GM10266 (cell line): ENCODE measurements at regions not wholly inside any gene's neighbourhood (a gene's known extent, or its start where the extent isn't known, plus 50 kb on each side); places are given as distances from the start of the nearest gene placed in this dataset.
"Not testable (repeated sequence)": the region's sequence is repeated elsewhere in the genome, so short reads cannot be mapped to it uniquely, and the experiment has no call there.

ENCODE experiments used
- DNase-seq: peaks from one replicate; pipeline ENCODE4 v3.0.0; 2012; ENCODE audit errors: extremely low spot score
- TF ChIP-seq, protein P1 (sequence below): IDR thresholded peaks from 2 replicates; pipeline ENCODE4 v1.5.1; 2012; ENCODE audit warnings: mild to moderate bottlenecking, low read depth; ENCODE audit not compliant: control insufficient read depth, insufficient read depth; ENCODE audit errors: missing control alignments

DNA sequence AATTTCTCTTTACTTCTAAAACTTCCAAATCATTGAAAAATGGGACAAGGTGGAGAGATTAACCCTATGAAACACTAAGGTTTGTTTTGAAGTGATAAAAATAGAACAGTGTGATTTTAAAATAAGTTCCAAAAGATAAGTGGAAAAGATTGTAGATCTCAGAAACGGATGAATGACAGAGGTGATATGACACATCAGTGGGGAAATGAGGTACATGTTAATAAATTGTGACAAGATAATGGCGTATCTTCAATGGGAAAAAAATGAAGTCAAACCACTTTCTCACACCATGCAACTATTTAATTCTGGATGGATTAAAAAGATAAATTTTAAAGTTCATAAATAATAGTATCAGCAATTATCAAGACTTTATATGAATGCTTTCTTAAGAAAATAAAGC, 159.7 kb upstream of the VWC2 start:
- DNase-seq = no peak
- TF ChIP-seq, protein P1, sequence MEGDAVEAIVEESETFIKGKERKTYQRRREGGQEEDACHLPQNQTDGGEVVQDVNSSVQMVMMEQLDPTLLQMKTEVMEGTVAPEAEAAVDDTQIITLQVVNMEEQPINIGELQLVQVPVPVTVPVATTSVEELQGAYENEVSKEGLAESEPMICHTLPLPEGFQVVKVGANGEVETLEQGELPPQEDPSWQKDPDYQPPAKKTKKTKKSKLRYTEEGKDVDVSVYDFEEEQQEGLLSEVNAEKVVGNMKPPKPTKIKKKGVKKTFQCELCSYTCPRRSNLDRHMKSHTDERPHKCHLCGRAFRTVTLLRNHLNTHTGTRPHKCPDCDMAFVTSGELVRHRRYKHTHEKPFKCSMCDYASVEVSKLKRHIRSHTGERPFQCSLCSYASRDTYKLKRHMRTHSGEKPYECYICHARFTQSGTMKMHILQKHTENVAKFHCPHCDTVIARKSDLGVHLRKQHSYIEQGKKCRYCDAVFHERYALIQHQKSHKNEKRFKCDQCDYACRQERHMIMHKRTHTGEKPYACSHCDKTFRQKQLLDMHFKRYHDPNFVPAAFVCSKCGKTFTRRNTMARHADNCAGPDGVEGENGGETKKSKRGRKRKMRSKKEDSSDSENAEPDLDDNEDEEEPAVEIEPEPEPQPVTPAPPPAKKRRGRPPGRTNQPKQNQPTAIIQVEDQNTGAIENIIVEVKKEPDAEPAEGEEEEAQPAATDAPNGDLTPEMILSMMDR = no peak

DNA sequence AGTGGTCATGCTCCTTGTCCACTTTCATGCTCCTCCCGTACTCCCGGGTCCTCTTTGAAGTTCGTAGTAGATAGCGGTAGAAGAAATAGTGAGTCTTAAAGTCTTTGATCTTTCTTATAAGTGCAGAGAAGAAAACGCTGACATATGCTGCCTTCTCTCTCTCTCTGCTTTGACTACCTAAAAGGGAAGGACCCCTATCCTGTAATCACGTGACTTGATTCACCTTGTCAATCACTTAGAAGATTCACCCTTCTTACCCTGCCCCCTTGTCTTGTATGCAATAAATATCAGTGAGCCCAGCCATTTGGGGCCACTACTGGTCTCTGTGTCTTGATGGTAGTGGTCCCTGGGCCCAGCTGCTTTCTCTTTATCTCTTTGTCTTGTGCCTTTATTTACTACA, 158.5 kb upstream of the VWC2 start:
- not testable (repeated sequence) for DNase-seq

DNA sequence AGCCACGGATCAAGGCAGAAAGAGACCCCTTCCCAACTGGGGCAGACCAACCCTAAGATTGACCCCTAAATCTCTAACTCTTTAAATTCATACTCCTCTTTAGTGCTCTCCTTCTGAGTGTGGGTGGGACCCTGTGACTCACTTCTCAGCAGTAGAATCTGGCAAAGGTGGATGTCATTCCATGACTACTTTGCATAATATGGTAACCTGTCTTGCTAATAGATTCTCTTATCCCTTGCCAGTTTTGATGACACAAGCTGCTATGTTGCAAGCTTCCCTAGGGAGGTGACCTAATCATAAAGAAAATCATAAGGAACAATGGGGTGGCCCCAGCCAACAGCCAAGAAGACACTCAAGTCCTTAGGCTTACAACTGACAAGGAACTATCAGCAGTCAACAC, 155.4 kb upstream of the VWC2 start:
- TF ChIP-seq, protein P1 = no peak
- no peak for DNase-seq

DNA sequence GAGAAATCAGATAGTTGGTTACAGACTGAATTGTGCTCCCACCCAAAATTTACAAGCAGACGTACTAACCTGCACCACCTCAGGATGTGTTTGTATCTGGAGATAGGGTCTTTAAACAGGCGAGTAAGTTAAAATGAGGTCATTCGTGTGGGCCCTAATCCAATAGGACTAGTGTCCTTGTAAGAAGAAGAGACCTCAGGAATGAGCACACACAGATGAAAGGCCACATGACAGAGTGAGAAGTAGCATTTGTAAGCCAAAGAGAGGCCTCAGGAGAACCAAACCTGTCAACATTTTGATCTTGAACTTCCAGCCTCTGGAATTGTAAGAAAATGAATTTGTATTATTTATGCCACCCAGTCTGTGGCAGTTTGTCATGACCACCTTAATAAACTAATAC, 149.5 kb upstream of the VWC2 start:
- no peak for DNase-seq
- TF ChIP-seq, protein P1 = no peak

DNA sequence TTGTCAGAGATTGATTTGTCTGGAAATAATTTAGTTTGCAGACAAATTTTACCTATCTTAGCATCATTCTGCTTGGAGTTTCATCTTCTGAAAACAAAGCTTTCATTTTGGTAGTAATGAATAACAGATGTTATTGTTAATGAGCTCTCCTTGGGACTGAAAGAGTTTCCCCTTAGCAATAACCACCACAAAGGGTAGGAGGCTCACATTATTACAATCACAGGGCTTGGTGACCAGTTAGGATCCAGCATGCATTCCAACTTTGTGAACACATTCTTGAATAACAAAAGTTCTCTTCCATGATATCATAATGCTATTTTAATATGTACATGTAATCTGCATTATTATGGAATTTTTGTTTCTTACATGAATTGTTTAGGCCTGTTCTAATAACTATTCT, 148.8 kb upstream of the VWC2 start:
- no peak for DNase-seq
- TF ChIP-seq, protein P1 = no peak

DNA sequence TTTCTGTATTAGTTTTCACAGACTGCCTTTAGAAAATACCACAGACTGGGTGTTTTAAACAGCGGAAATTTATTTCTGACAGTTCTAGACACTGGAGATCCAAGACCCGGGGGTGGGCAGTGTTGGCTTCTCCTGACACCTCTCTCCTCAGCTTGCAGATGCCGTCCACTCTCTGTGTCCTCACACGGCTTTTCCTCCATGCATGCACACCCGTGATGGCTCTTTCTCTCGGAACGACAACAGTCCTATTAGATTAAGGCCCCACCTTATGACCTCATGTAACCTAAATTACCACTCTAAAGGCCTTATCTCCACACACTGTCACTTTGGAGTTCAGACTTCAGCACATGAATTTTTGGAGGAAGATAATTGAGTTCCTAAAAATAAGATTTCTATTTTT, 142.9 kb upstream of the VWC2 start:
- TF ChIP-seq, protein P1 = no peak
- no peak for DNase-seq

DNA sequence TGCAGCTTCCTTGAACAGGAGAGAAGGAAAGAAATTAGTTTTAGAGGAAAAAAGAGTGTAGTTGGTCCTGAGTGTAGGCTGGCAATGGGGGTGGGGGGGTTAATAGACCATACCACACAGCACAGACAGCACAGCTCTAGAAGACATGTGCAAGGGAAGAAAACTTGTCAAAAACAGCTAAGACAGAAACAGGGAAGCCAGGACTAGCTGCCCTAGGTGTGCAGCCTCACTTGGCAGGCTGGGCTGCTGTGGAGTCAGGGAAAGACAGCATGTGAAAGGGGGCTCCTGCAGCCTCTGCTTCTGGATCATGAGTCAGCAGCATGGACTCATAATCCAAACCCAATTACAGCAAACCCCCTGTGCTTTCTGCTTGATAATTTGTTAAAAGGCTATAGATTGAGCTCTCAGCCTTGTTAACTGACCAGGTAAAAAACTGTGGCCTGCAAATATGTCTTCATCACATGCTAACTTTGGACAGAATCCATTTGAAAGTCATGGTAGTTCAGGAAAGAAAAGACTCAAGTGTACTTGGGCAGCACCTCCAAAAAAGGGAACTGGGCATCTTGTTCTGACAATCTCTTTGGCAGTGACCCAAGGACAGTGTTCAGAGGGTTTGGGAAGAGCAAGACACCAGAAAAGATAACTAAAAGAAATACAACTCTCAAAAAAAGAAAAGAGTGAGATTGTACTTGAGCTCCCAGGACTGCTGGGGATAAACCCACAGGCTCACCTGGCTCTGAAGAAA, 142.2 kb upstream of the VWC2 start:
- no peak for DNase-seq
- TF ChIP-seq, protein P1 = no peak

DNA sequence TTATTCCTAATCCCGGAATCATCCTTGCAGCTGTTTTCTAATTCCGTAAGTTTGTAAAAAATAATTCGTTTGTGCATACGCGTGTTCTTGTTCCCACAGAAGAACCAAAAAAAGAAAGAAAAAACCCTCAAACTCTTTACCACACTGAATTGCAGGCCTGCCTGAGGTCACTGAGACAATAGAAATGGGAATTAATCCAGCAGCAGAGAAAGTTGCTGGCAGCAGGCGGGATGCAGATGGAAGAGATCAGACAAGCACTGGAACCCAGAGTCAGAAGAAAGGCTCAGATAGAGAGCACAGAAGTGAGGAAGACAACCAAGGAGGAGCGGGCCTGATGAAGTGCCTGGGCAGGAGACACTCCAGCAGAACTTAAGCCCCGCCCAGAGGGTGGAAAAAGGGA, 141.5 kb upstream of the VWC2 start:
- TF ChIP-seq, protein P1 = no peak
- DNase-seq = no peak
